ENCODE measurements at regions not wholly inside any gene's neighbourhood (a gene's known extent, or its start where the extent isn't known, plus 50 kb on each side); places are given as distances from the start of the nearest gene placed in this dataset.

- DNase-seq (ENCODE audit: low spot score): no peak
Observed at GRCh38 chr13:40336228-40337221, 329.9 kb downstream of the FOXO1 start.

GRCh38 chr13:40337651-40338050 is 328.8 kb downstream of the FOXO1 start:
- no peak for DNase-seq (ENCODE audit: low spot score)

- DNase-seq (ENCODE audit: low spot score): no peak
Observed at GRCh38 chr13:40338217-40338616, 328.2 kb downstream of the FOXO1 start.

GRCh38 chr13:40340368-40341095 is 325.9 kb downstream of the FOXO1 start:
- no peak for DNase-seq (ENCODE audit: low spot score)

GRCh38 chr13:40341096-40341471 is 325.4 kb downstream of the FOXO1 start:
- no peak for DNase-seq (ENCODE audit: low spot score)

GRCh38 chr13:40341501-40341900 is 324.9 kb downstream of the FOXO1 start:
- no peak for DNase-seq (ENCODE audit: low spot score)

GRCh38 chr13:40342461-40342860 is 324.0 kb downstream of the FOXO1 start:
- DNase-seq (ENCODE audit: low spot score): no peak

- DNase-seq (ENCODE audit: low spot score): no peak
Observed at GRCh38 chr13:40342901-40343300, 323.5 kb downstream of the FOXO1 start.

- no peak for DNase-seq (ENCODE audit: low spot score)
Observed at GRCh38 chr13:40343550-40344269, 322.7 kb downstream of the FOXO1 start.

- no peak for DNase-seq (ENCODE audit: low spot score)
Observed at GRCh38 chr13:40344270-40345148, 321.9 kb downstream of the FOXO1 start.

GRCh38 chr13:40345149-40345514 is 321.3 kb downstream of the FOXO1 start:
- no peak for DNase-seq (ENCODE audit: low spot score)

- no peak for DNase-seq (ENCODE audit: low spot score)
Observed at GRCh38 chr13:40345654-40346372, 320.6 kb downstream of the FOXO1 start.

GRCh38 chr13:40346592-40346991 is 319.8 kb downstream of the FOXO1 start:
- no peak for DNase-seq (ENCODE audit: low spot score)

- DNase-seq (ENCODE audit: low spot score): no peak
Observed at GRCh38 chr13:40348096-40348679, 318.3 kb downstream of the FOXO1 start.

GRCh38 chr13:40350283-40350992 is 316.0 kb downstream of the FOXO1 start:
- DNase-seq (ENCODE audit: low spot score): no peak

GRCh38 chr13:40351537-40352379 is 314.7 kb downstream of the FOXO1 start:
- no peak for DNase-seq (ENCODE audit: low spot score)

GRCh38 chr13:40352380-40352778 is 314.1 kb downstream of the FOXO1 start:
- no peak for DNase-seq (ENCODE audit: low spot score)

- DNase-seq (ENCODE audit: low spot score): no peak
Observed at GRCh38 chr13:40352802-40353562, 313.5 kb downstream of the FOXO1 start.
